GM18498 (cell line): ENCODE measurements at regions not wholly inside any gene's neighbourhood (a gene's known extent, or its start where the extent isn't known, plus 50 kb on each side); places are given as distances from the start of the nearest gene placed in this dataset.

Experiments used
- ATAC-seq: cut with Tn5 transposase; IDR thresholded peaks from one replicate; pipeline ENCODE4 v1.9.1; 2021; ENCODE audit warnings: mild to moderate bottlenecking, moderate library complexity; ENCODE audit not compliant: unreplicated experiment

DNA sequence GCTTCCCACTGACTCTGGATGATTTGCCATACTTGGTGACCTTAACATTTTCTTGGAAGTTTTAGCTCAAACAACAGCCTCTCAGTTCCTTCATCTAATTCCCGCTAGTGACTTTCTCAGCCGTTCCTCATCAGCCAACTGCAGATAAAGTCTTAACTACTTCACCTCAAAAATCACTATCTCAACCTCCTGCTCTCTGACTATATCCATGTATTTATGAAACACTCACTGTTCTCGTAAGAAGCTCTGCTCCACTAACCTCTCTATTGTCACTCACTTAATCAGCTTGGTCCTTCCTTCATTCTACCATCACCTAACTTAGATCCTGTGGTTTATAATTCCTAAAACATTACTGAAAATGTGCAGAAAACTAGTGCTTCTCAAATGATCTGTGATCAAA is 1551.6 kb downstream of the MRPL39 start:
- no peak for ATAC-seq

DNA sequence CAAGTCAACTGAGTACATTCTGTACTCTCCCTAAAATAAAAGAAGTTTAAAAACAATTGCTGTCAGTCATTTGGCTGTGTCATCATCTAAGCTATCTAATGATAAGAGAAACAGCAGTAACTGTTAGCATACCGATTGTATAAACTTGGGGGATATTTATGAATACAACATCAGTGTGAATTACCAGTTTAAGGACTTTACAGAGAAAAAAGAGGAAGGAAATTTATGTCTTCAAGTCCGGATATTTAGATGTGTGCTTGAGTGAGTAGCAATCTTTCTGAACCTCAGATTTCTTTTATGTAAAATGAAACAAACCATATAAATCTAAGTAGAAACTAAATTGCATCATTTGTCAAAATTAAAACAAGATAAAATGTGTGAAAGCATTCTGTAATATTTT is 1557.0 kb downstream of the MRPL39 start:
- ATAC-seq: no peak

DNA sequence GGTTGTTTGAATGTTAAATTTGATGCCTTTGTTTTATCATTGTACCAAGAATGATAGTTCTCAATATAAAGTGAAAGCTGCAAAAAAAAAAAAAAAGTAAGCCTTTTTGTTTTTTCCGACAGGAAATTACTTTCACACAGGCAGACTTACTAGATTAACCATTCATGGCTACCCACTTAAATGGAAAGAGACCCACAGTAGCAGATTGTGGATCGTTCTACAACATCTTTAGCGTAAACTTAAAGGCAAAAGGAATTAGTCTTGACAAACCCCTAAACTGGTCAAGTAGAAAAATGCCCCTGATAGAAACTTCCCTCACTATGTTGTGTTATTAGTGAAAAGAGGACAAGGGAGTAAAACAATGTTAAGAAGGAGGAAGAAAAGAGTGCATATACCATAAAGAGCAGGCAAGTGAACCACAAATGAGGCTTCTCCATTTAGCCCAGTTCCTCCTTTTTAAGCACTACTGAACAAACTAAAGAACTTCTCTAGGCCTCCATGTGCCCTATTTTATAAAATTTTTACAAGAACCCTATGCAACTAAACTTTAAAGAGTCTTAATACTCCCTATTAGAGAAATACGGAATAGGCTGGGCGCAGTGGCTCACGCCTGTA is 1560.3 kb downstream of the MRPL39 start:
- no peak for ATAC-seq

DNA sequence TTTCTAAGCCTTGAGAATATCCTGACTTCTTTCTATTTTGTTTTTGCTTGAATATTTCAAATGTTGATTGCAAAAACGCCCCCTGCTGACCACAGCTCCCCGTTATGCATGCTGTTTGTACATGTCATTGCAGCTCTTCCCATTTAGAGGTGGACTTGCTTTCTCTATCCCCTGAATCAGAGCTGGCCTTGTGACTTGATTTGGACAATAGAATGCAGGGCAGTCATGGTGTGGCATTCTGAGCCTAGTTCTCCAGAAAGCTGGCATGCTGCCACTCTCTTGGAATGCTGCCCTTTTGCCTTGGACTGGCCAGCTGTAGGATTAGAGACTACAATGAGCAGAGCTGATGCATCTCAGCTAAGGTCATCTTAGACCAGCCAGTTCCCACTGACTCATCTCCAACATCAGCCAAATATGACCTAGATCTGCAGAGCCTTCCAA is 1561.5 kb downstream of the MRPL39 start:
- ATAC-seq: no peak

DNA sequence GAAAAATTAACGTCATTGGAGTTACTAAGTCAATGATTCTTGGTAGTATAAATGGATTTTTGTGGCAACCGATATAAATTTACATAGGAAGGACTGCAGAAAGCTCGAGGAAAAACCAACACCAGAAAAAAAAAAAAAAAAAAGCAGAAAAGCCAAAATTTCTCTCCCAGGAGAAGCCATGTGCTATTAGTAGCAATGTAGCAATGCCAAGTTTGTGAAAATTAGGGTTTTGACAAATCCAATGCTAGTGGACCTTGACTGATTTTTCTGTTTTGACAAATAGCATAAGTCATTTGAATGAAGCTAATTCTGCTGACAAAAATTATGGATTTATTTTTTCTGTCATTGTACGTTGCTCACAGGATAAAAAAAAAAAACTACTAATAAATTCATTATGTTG is 1561.9 kb downstream of the MRPL39 start:
- ATAC-seq: no peak

DNA sequence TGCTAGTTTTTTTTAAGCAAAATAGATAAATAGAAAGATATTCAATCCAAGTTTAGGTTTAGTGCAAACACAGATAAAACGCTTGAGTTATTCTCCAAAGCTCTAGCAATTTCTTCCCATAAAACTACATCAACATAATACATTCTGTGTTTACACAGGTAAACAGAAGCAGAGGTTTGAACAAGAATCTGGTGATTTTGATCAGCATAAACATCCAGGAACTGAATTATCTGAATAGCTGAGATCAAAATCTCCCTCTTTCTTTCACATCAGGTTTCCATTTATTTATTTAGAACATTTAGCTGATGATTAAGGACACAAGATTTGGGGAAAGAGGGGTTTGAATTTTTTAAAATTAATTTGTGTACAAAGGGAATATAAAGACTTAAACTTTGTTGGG is 1564.6 kb downstream of the MRPL39 start:
- no peak for ATAC-seq

DNA sequence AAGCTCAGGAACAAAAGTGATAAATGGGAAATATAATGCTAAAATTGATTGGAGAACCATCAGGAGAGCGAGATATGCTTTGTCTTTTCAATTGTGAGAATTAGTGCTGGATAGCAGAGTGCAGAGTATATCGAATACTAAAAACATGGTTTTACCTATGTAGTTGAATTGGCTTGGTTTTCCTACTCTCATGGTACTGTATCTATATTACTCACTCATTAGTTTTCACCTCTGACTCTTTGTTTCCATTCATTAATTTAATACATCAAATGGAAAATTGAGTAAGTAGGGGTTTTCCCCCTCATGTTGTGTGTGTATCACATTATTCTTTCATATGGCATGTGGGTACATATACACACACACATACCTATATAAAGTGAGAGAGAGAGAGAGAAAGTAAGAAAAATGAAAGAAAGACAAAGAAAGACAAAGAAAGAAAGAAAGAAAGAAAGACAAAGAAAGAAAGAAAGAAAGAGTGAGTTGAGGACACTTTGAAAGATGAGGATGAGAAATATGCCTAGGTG is 1574.5 kb downstream of the MRPL39 start:
- ATAC-seq: no peak

DNA sequence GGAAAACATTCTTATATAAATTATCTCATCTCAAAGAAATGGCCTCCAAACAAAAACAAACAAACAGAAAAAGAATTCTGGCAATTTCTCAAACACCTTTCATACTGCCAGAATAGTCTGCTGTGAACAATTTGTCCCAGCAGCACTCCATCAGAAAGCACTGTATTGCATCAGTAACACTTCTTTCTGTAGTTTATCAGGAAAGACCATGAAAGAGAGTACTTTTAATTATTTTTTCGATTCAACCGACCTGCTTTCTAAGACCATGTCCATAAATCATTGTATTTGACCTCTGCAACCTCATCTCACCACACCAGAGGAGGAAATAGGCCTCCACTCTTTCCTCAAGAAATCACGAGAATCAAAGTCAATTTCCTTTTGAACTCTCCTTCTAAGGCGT is 1579.9 kb downstream of the MRPL39 start:
- ATAC-seq: no peak

DNA sequence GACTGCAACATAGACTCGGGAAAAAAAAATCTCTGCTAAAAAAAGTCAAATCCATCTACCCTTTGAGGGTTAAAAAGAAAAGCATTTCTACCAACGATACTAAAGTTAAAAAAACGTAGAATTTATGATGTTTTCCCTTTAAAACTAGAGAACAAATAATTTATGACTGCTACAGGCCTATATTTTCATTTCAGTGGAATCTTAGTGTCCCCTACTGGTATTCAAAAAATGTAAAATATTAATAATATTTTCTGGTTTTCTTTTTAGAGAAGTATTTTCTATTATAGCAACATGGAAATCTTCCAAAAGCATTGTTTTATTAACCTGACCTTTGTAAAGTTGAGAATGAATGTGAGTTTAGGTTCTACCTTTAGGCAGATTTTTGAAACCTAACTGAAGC is 1582.2 kb downstream of the MRPL39 start:
- ATAC-seq: no peak

DNA sequence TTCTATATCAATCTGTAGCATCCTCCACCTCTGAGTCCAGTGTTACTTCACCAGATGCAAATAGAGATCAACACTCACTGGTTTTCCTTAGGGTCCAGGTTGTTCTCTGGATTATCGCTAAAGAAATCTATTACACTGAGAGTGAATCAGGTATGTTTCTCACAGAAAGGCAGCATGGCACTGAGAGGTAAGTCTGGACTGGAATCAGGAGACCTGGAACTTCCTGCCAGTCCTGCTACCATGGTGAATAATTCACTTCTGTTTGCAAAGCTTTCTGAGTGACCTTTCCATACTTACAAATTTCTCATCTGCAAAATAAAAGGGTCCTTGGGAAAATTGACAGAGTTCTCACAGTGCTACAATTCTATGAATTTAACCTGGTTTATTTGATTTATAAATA is 1583.3 kb downstream of the MRPL39 start:
- no peak for ATAC-seq

DNA sequence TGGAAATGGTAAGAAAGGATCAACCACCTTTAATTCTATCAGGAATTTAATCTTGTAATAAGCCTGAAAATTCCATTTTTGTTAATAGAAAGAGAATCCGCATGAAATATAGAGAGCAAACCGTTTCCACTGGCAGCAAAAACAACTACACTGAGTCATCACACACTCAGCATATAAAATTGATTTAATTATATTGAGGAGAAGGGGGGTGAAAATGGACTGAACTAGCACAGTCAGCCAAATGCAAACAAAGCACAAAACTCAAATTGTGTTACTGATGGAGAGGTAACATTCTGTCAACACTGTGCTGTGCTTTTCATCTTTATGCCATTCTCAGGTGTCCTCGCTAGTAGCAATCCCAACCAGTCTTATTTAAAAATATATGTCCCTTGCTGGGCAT is 1583.9 kb downstream of the MRPL39 start:
- no peak for ATAC-seq

DNA sequence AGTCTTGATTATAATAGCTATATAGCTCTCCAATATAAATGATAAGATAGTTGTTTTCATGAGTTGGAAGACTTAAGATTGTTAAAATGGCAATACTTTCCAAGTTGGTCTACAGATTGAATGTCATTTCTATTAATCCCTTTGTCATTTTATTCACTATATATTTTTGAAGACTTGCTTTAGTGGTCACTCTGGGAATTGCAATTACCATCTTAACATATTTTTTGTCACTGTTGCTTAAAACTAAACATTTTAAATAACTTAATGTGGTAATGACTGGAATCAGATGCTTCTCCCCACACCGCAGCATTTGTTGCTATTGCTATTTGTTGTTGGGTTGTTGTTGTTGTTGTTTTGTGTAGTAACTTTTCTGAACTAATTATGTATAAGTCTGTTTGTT is 1592.9 kb downstream of the MRPL39 start:
- ATAC-seq: no peak

DNA sequence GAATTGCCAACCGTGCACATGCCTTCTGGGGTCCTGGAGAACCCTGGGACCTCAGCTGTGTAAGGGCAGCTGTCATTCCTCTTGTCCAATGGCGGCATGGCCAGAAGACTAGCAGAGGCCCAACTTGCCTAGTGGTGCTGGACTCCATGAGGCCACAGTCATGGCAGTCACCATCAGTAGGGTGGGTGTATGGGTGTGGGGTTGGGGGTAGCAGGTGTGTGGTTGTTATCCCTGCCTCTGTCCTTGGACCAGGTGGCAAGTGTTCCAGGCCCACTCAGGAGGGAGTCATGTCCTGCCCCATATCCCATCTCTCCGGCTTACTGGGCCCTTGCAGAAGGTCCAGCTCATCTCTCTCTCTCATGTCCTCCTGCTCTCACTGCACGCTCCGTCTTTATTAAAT is 1596.2 kb downstream of the MRPL39 start:
- ATAC-seq: no peak

DNA sequence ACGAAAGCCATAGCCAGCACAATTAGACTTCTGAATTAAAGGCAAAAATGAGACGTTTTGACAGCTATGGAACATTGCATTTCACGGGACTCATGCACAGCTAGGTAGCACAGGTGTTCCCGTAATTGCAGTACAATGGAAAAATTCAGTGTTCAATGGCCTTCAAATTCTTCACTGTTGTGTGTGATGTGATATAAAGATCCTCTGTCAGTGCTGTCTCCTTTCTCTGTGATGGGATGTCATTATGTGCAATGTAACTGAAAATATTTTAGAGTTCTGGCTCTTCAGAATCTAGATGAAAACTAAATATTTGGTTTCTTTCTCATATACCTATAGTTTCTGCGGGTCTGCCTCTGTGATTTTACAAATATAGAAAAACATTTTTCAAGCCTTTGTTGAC is 1599.7 kb downstream of the MRPL39 start:
- no peak for ATAC-seq

DNA sequence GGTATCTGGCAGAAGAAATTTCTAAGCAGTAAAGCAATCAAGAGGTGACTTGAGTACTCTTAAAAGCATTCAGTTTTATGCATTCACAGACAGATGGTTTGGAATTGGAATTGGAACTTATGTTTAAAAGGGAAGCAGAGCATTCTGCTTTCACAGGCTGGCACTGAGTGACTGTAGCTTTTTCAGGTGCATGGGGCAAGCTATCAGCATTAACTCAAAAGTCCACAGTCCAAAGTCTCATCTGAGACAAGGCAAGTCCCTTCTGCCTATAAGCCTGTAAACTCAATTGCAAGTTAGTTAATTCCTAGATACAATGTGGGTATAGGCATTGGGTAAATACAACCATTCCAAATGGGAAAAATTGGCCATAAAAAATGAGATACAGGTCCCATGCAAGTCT is 1620.3 kb downstream of the MRPL39 start:
- no peak for ATAC-seq

DNA sequence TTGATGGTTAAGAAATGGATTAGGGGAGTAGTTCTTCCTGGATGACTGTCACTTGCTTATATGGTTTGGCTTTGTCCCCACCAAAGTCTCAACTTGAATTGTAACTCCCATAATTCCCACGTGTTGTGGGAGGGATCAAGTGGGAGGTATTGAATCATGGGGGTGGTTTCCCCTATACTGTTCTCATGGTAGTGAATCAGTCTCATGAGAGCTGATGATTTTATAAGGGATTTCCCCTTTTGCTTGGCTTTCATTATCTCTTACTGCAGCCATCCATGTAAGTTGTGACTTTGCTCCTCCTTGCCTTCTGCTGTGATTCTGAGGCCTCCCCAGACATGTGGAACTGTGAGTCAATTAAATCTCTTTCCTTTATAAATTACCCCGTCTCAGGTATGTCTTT is 1621.1 kb downstream of the MRPL39 start:
- ATAC-seq: no peak

DNA sequence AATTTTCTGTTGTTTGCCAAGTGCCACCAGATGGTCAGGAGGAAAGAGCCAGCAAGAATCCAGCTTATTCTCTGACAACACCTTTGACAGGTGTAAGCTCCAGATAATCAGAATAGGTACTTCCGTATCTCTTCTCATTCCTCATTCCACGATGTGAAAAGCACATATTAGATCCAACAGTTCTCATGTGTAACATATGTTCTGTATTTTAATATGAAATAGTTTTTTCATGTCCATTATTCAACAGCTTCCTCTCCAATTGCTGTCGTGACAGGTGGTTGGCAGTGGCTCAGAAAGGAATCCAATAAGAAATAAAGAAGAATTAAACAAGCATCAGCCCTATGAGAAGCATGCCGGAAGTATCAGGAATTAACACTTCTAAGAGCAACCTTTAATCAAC is 1624.7 kb downstream of the MRPL39 start:
- ATAC-seq: no peak

DNA sequence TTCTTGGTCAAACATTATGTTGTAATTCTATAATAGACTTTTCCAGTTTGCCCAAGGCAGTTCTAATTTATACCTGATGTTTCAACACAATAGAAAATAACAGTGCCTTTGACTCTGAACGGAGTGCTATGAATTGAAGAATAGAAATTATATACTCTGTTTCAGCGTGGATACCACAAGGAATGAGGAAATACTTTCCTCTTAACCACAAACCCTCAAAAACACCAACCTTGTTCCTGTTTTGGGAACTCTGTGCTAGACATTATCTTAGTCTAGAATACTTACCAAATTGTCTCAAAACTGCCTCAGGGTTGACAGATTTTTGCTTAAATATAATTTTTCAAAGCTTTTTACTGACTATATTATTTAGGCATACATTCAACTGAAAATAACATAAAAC is 1629.3 kb downstream of the MRPL39 start:
- no peak for ATAC-seq

DNA sequence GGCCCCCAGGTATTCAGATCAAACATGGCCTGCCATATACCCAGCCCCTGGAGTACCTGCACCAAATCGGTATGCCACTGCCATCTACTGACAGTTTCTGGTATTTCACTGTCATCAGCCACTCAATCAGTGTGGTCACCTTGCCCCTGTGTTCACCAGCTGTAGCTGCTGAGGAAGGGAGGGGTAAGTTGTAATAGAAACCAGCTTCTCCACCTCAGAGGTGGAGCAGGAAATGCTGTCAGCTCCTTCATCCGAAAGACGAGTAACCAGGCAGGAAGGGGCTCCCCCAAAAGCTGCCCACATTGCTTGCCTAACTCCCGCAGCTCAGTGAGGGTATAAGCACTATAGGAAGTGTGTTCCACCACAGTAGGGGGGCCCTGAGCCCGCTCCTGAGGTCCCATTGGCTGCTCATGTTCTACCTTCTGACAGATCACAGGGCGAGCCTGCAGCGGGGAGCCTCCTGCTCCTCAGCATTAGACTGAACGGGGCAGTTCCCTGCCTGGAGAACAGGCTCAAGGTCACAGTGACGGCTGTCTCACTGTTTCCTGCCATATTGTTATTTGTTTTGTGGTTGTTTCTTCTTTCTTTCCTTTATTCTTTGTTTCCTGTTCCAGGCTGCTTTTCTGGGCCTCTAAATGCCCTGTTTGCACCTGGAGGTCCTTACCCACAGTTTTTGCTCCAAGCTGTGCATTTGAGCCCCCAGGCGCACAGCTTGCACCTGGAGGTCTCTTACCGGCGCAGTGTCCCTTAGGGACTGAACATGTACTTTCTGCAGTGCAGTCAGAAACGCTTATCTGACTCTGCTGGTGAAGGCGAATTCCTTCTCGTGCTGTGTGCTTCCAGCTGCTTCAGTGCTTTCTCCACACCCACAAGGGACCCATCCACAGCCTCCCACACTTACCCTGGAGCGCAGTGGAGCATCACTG is 1638.3 kb downstream of the MRPL39 start:
- ATAC-seq: peak; percentile 94

DNA sequence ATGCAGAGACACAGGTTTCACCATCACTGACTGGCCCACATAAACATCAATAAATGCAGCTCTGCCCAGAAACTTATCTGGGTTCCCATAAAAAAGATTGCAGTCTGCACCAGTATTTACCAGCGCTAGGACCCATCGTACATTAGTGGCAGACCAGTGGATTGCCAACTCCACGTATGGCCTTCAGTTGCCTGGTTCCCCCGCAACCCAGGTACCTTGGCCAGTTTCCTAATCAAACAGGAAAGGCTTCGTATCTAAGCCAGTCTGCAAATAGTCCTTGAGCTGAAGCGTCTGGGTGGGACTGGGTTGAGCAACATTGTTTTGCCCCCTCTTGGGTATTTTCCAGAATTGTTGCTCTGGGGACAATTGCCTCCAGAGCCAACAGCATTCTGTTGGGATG is 1639.3 kb downstream of the MRPL39 start:
- ATAC-seq: no peak

DNA sequence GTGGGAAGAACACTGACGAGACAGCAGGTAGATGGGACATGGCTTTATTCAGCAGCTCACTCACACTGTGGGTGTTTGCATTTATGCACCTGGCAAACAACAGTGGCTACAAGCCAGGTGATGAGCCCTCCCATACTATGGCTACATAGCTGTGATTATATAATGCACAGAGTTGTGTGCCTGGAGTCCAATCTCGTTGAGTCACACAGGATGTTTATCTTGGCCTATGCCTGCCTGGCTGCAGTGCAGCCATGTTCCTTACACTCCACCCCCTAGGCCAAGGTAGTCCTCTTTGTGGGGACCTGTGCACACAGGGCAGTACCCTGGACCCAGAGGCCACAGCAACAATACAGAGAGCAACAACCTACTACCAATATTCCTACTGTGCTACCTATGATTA is 1643.8 kb downstream of the MRPL39 start:
- ATAC-seq: no peak

DNA sequence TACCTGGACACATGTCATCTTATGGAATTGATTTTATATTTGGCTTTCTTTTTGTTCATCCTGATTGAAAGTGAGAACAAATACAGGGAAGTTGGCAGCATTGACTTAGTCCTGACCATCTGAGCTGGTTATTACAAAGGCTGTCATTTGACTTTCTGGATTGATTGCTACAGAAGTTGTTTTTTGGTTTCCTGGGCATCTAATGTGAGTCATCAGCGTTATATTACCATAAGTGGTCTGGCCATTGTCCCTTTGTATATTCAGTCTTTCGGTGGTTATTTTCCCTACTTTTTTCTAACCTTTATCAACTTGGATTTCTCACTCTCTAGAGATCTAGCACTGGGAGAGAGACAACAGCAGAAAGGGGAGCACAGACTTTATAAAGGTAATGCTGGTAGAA is 1646.5 kb downstream of the MRPL39 start:
- ATAC-seq: no peak
